ENCODE measurements at regions not wholly inside any gene's neighbourhood (a gene's known extent, or its start where the extent isn't known, plus 50 kb on each side); places are given as distances from the start of the nearest gene placed in this dataset.
"Not testable (repeated sequence)": the region's sequence is repeated elsewhere in the genome, so short reads cannot be mapped to it uniquely, and the experiment has no call there.

DNA sequence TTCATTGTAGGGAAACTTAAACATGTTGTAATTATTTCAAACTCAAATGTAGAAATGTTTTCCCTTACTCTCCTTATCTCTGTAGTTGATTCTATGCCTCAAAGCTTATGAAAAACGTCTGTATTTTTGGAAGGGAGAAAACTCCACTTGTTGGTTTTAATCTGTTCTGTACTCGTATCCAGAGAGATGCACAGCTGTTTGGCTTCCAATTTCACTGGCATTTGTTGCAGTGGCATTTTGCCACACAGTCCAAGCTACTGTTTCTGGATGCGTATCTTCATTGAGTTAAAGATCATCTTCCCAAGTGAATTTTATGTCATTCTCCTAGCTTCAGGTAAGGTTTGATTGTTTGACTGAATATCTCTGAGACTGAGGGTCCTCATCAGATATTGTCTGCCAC, 481.4 kb downstream of the TRHDE start:
- no peak overlapping the region for H3K27ac ChIP-seq (ENCODE audit: low read length)
- no peaks in the 10 kb centered on the region for H3K4me1 ChIP-seq (ENCODE audit: control insufficient read depth, insufficient read depth, low read length)
- CTCF ChIA-PET = no interaction called here
- no peaks in the 10 kb centered on the region for H3K36me3 ChIP-seq (ENCODE audit: control insufficient read depth, insufficient read depth, low read length)
- no peaks in the 10 kb centered on the region; the same call in 1 of the 2 replicates for H3K9me3 ChIP-seq (ENCODE audit: control insufficient read depth, insufficient read depth, low read depth, low read length)
- POLR2A ChIA-PET = no interaction called here
- TF ChIP-seq SIN3A (IDR thresholded peaks at IDR 0.05; ENCODE audit: borderline replicate concordance, insufficient read depth, low read depth, low read length) = no peak
- TF ChIP-seq, protein P1, sequence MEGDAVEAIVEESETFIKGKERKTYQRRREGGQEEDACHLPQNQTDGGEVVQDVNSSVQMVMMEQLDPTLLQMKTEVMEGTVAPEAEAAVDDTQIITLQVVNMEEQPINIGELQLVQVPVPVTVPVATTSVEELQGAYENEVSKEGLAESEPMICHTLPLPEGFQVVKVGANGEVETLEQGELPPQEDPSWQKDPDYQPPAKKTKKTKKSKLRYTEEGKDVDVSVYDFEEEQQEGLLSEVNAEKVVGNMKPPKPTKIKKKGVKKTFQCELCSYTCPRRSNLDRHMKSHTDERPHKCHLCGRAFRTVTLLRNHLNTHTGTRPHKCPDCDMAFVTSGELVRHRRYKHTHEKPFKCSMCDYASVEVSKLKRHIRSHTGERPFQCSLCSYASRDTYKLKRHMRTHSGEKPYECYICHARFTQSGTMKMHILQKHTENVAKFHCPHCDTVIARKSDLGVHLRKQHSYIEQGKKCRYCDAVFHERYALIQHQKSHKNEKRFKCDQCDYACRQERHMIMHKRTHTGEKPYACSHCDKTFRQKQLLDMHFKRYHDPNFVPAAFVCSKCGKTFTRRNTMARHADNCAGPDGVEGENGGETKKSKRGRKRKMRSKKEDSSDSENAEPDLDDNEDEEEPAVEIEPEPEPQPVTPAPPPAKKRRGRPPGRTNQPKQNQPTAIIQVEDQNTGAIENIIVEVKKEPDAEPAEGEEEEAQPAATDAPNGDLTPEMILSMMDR (IDR thresholded peaks at IDR 0.05) = no peak
- TF ChIP-seq POLR2AphosphoS5 (IDR thresholded peaks at IDR 0.05; ENCODE audit: low read depth, low read length) = no peak
- TF ChIP-seq, protein P2, sequence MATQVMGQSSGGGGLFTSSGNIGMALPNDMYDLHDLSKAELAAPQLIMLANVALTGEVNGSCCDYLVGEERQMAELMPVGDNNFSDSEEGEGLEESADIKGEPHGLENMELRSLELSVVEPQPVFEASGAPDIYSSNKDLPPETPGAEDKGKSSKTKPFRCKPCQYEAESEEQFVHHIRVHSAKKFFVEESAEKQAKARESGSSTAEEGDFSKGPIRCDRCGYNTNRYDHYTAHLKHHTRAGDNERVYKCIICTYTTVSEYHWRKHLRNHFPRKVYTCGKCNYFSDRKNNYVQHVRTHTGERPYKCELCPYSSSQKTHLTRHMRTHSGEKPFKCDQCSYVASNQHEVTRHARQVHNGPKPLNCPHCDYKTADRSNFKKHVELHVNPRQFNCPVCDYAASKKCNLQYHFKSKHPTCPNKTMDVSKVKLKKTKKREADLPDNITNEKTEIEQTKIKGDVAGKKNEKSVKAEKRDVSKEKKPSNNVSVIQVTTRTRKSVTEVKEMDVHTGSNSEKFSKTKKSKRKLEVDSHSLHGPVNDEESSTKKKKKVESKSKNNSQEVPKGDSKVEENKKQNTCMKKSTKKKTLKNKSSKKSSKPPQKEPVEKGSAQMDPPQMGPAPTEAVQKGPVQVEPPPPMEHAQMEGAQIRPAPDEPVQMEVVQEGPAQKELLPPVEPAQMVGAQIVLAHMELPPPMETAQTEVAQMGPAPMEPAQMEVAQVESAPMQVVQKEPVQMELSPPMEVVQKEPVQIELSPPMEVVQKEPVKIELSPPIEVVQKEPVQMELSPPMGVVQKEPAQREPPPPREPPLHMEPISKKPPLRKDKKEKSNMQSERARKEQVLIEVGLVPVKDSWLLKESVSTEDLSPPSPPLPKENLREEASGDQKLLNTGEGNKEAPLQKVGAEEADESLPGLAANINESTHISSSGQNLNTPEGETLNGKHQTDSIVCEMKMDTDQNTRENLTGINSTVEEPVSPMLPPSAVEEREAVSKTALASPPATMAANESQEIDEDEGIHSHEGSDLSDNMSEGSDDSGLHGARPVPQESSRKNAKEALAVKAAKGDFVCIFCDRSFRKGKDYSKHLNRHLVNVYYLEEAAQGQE (IDR thresholded peaks at IDR 0.05; ENCODE audit: insufficient read depth in 1 of 2, low read depth in 2 of 2, low read length in 1 of 2) = no peak
- TF ChIP-seq TCF7L2 (IDR thresholded peaks at IDR 0.05; ENCODE audit: low read depth, low read length) = no peak
- DNase-seq (ENCODE audit: low read depth, low spot score) (no peak), ATAC-seq (no peak)
- no peak overlapping the region for H3K4me3 ChIP-seq (ENCODE audit: low read depth in 2 of 2, low read length in 2 of 2)
- in situ Hi-C loops (cut with HindIII; ENCODE audit: low pct_unique_long_range_greater_than_20kb, low sequenced_read_pairs) (no loop called here), intact Hi-C loops (cut with micrococcal nuclease; ENCODE audit: unreplicated experiment) (no loop called here)
- no TSS peak for BruUV-seq (replicated peaks)
- H3K27me3 ChIP-seq (ENCODE audit: control insufficient read depth, insufficient read depth, low read length) = no peaks in the 10 kb centered on the region

DNA sequence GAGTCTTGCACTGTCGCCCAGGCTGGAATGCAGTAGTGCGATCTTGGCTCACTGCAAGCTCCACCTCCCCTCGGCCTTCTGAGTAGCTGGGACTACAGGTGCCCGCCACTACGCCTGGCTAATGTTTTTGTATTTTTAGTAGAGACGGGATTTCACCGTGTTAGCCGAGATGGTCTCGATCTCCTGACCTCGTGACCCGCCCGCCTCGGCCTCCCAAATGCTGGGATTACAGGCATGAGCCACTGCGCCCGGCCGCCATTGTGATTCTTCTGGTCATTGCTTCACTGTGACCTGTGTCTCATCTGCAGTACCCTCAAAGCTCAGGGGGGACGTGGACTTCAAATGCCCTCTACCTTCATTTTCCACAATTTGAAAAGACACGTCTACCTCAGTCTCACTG, 481.9 kb downstream of the TRHDE start:
- BruUV-seq (replicated peaks); CTCF ChIA-PET; H3K4me1 ChIP-seq (ENCODE audit: control insufficient read depth, insufficient read depth, low read length); intact Hi-C loops (cut with micrococcal nuclease; ENCODE audit: unreplicated experiment); DNase-seq (ENCODE audit: low read depth, low spot score); H3K4me3 ChIP-seq (ENCODE audit: low read depth in 2 of 2, low read length in 2 of 2); ATAC-seq; H3K9me3 ChIP-seq (ENCODE audit: control insufficient read depth, insufficient read depth, low read depth, low read length); in situ Hi-C loops (cut with HindIII; ENCODE audit: low pct_unique_long_range_greater_than_20kb, low sequenced_read_pairs); H3K27ac ChIP-seq (ENCODE audit: low read length); H3K36me3 ChIP-seq (ENCODE audit: control insufficient read depth, insufficient read depth, low read length); POLR2A ChIA-PET; H3K27me3 ChIP-seq (ENCODE audit: control insufficient read depth, insufficient read depth, low read length): not testable (repeated sequence)

DNA sequence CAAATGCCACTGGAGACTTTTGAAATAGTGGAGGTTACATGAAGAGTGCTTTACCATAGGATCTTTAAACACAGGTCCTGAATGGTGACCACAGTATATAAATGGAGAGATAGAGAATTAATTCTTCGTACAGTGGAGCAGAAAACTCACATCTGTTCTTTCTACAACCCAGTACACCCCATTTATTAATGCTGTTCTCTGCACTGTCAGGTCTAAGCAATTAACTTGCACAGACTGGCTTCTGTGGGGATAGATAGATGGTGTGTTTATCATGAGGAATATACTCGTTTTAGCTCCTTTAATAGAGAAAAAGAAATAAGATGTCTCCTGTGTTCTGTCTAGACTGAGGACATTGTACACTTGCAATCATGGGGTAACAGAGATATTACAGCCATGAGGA, 494.3 kb downstream of the TRHDE start:
- ChIA-PET POLR2A (no interaction called here), CTCF (no interaction called here)
- no peak overlapping the region for H3K27ac ChIP-seq (ENCODE audit: low read length)
- no peaks in the 10 kb centered on the region for H3K27me3 ChIP-seq (ENCODE audit: control insufficient read depth, insufficient read depth, low read length)
- in situ Hi-C loops (cut with HindIII; ENCODE audit: low pct_unique_long_range_greater_than_20kb, low sequenced_read_pairs) (no loop called here), intact Hi-C loops (cut with micrococcal nuclease; ENCODE audit: unreplicated experiment) (no loop called here)
- TF ChIP-seq POLR2AphosphoS5 (IDR thresholded peaks at IDR 0.05; ENCODE audit: low read depth, low read length) (no peak), TCF7L2 (IDR thresholded peaks at IDR 0.05; ENCODE audit: low read depth, low read length) (no peak), SIN3A (IDR thresholded peaks at IDR 0.05; ENCODE audit: borderline replicate concordance, insufficient read depth, low read depth, low read length) (no peak)
- TF ChIP-seq, protein P2 (IDR thresholded peaks at IDR 0.05; ENCODE audit: insufficient read depth in 1 of 2, low read depth in 2 of 2, low read length in 1 of 2) = no peak
- TF ChIP-seq, protein P1 (IDR thresholded peaks at IDR 0.05) = no peak
- H3K4me1 ChIP-seq (ENCODE audit: control insufficient read depth, insufficient read depth, low read length) = no peaks in the 10 kb centered on the region
- no peaks in the 10 kb centered on the region for H3K36me3 ChIP-seq (ENCODE audit: control insufficient read depth, insufficient read depth, low read length)
- no peaks in the 10 kb centered on the region for H3K9me3 ChIP-seq (ENCODE audit: control insufficient read depth, insufficient read depth, low read depth, low read length)
- no peak for DNase-seq (ENCODE audit: low read depth, low spot score)
- no peak for ATAC-seq
- no TSS peak for BruUV-seq (replicated peaks)
- H3K4me3 ChIP-seq (ENCODE audit: low read depth in 2 of 2, low read length in 2 of 2) = no peak overlapping the region

All from Panc1 (cell line).